Astrocyte (in vitro differentiated cells and primary cell): ENCODE measurements at regions not wholly inside any gene's neighbourhood (a gene's known extent, or its start where the extent isn't known, plus 50 kb on each side); places are given as distances from the start of the nearest gene placed in this dataset.
"Not testable (repeated sequence)": the region's sequence is repeated elsewhere in the genome, so short reads cannot be mapped to it uniquely, and the experiment has no call there.

ENCODE experiments used
- DNase-seq: peaks from one replicate; pipeline ENCODE4 v3.0.0-alpha.2; 2010; ENCODE audit warnings: low read depth
- FAIRE-seq: peaks from 2 replicates; lab custom pipeline; 2011; peaks lifted over from hg19 to GRCh38; lab: Jason Lieb, UNC
- H2AFZ ChIP-seq: 2 replicates; pipeline ENCODE4 v1.6.0; 2012; ENCODE audit warnings: low read depth, low read length, inconsistent platforms
- H3K27ac ChIP-seq: 2 replicates; pipeline ENCODE4 v1.5.1; 2011; ENCODE audit warnings: low read depth, low read length, inconsistent platforms
- H3K27me3 ChIP-seq: 2 replicates; pipeline ENCODE4 v1.6.0; 2011; ENCODE audit warnings: low read length, inconsistent platforms; ENCODE audit not compliant: insufficient read depth
- H3K36me3 ChIP-seq: 2 replicates; pipeline ENCODE4 v1.5.1; 2011; ENCODE audit warnings: low read length, inconsistent platforms; ENCODE audit not compliant: insufficient read depth
- H3K4me1 ChIP-seq: 2 replicates; pipeline ENCODE4 v1.5.1; 2011; ENCODE audit warnings: low read length, inconsistent platforms; ENCODE audit not compliant: insufficient read depth
- H3K4me2 ChIP-seq: 2 replicates; pipeline ENCODE4 v1.6.0; 2012; ENCODE audit warnings: low read length, inconsistent platforms
- H3K4me3 ChIP-seq: 2 replicates; pipeline ENCODE4 v1.5.1; 2011; ENCODE audit warnings: low read depth, mild to moderate bottlenecking, low read length, inconsistent platforms; ENCODE audit not compliant: insufficient read depth
- H3K79me2 ChIP-seq: 2 replicates; pipeline ENCODE4 v1.6.0; 2012; ENCODE audit warnings: mild to moderate bottlenecking, low read length, inconsistent platforms; ENCODE audit not compliant: insufficient read depth
- H3K9ac ChIP-seq: 2 replicates; pipeline ENCODE4 v1.6.0; 2012; ENCODE audit warnings: mild to moderate bottlenecking, low read length, inconsistent platforms
- H3K9me3 ChIP-seq: 2 replicates; pipeline ENCODE4 v1.5.1; 2012; ENCODE audit warnings: low read depth, mild to moderate bottlenecking, low read length, inconsistent platforms; ENCODE audit not compliant: insufficient read depth
- H4K20me1 ChIP-seq: 2 replicates; pipeline ENCODE4 v1.6.0; 2012; ENCODE audit warnings: low read length, inconsistent platforms; ENCODE audit not compliant: insufficient read depth
- H3K27ac Mint-ChIP-seq: one replicate; pipeline ENCODE4 v1.8.0; 2021; ENCODE audit warnings: mild to moderate bottlenecking, mixed read lengths; ENCODE audit not compliant: unreplicated experiment
- H3K27me3 Mint-ChIP-seq: one replicate; pipeline ENCODE4 v1.8.0; 2021; ENCODE audit warnings: low read depth, mixed read lengths; ENCODE audit not compliant: unreplicated experiment
- H3K36me3 Mint-ChIP-seq: one replicate; pipeline ENCODE4 v1.8.0; 2021; ENCODE audit warnings: low read depth, mixed read lengths; ENCODE audit not compliant: unreplicated experiment
- H3K4me1 Mint-ChIP-seq: one replicate; pipeline ENCODE4 v1.8.0; 2021; ENCODE audit warnings: low read depth, mixed read lengths; ENCODE audit not compliant: unreplicated experiment
- H3K4me3 Mint-ChIP-seq: one replicate; pipeline ENCODE4 v1.8.0; 2021; ENCODE audit warnings: mild to moderate bottlenecking, moderate library complexity, mixed read lengths; ENCODE audit not compliant: unreplicated experiment
- H3K9me3 Mint-ChIP-seq: one replicate; pipeline ENCODE4 v1.8.0; 2021; ENCODE audit warnings: mild to moderate bottlenecking, mixed read lengths; ENCODE audit not compliant: unreplicated experiment
- EZH2 ChIP-seq: IDR thresholded peaks from 2 replicates; pipeline ENCODE4 v1.6.1; 2012; ENCODE audit warnings: mild to moderate bottlenecking, low read length, inconsistent platforms; ENCODE audit not compliant: insufficient read depth
- TF ChIP-seq, protein P1 (sequence below): IDR thresholded peaks from 2 replicates; pipeline ENCODE4 v1.5.1; 2011; ENCODE audit warnings: low read depth, mild to moderate bottlenecking, inconsistent platforms, low read length, moderate library complexity; ENCODE audit not compliant: insufficient read depth

DNA sequence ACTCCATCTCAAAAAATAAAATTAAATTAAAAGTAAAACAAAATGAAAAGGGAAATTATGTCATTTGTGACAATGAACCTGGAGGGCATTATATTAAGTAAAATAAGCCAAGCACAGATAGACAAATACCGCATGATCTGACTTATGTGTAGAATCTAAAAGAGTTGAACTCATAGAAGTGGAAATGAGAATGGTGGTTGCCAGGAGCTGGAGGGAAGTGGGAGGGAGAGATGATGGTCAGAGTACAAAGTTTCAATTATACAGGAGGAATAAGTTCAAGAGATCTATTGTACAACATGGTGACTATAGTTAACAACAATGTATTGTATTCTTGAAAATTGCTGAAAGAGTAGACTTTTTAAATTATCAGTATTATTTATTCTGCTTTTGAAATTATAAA is 183.4 kb downstream of the ID4 start:
- FAIRE-seq = no peak

DNA sequence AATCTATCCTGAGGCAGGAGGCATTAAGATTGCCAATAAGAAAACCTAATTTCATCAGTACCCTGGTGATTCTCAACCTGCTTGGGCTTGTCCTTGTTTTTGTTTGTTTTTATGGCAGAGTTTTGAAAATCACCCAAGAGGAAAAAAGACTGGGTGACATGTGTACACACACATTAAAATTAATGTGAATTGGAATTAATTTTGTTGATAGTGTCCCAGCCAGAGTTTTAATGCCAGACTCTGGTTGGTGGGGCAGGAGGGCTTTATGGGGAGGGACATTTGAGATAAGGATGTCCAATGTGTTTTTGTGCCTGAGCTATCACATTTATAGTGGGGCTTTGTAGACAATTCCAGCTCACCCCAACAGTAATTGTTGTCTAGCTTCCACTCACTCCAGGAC is 184.6 kb downstream of the ID4 start:
- no peaks in the 10 kb centered on the region for H3K27me3 ChIP-seq
- no peak for TF ChIP-seq EZH2
- TF ChIP-seq, protein P1, sequence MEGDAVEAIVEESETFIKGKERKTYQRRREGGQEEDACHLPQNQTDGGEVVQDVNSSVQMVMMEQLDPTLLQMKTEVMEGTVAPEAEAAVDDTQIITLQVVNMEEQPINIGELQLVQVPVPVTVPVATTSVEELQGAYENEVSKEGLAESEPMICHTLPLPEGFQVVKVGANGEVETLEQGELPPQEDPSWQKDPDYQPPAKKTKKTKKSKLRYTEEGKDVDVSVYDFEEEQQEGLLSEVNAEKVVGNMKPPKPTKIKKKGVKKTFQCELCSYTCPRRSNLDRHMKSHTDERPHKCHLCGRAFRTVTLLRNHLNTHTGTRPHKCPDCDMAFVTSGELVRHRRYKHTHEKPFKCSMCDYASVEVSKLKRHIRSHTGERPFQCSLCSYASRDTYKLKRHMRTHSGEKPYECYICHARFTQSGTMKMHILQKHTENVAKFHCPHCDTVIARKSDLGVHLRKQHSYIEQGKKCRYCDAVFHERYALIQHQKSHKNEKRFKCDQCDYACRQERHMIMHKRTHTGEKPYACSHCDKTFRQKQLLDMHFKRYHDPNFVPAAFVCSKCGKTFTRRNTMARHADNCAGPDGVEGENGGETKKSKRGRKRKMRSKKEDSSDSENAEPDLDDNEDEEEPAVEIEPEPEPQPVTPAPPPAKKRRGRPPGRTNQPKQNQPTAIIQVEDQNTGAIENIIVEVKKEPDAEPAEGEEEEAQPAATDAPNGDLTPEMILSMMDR = no peak
- Mint-ChIP-seq H3K36me3 (no peaks in the 10 kb centered on the region), H3K4me3 (no peak overlapping the region), H3K27ac (no peak overlapping the region), H3K9me3 (peaks cover 2% of the 10 kb centered on the region), H3K4me1 (no peaks in the 10 kb centered on the region), H3K27me3 (no peaks in the 10 kb centered on the region)
- no peak overlapping the region for H3K9ac ChIP-seq
- no peaks in the 10 kb centered on the region for H3K9me3 ChIP-seq
- H4K20me1 ChIP-seq = no peaks in the 10 kb centered on the region
- H3K27ac ChIP-seq = no peak overlapping the region
- H3K4me2 ChIP-seq = no peak overlapping the region
- no peaks in the 10 kb centered on the region for H3K4me1 ChIP-seq
- H2AFZ ChIP-seq = no peak overlapping the region
- FAIRE-seq (no peak), DNase-seq (no peak)
- H3K36me3 ChIP-seq = no peaks in the 10 kb centered on the region
- H3K4me3 ChIP-seq = no peak overlapping the region
- H3K79me2 ChIP-seq = no peaks in the 10 kb centered on the region

More for the DNA sequence above, 183.4 kb downstream of the ID4 start:
- Mint-ChIP-seq H3K9me3 (peaks cover 2% of the 10 kb centered on the region), H3K36me3 (no peaks in the 10 kb centered on the region), H3K27ac (no peak overlapping the region), H3K4me1 (no peaks in the 10 kb centered on the region), H3K4me3 (no peak overlapping the region), H3K27me3 (no peaks in the 10 kb centered on the region)
- Histone ChIP-seq H3K9me3 (no peaks in the 10 kb centered on the region), H3K4me3 (no peak overlapping the region), H3K4me2 (no peak overlapping the region), H4K20me1 (no peaks in the 10 kb centered on the region), H3K79me2 (no peaks in the 10 kb centered on the region), H3K27ac (no peak overlapping the region), H3K27me3 (no peaks in the 10 kb centered on the region), H3K9ac (no peak overlapping the region), H2AFZ (no peak overlapping the region), H3K36me3 (no peaks in the 10 kb centered on the region), H3K4me1 (no peaks in the 10 kb centered on the region)
- DNase-seq = no peak
- TF ChIP-seq, protein P1 = no peak
- TF ChIP-seq EZH2 = no peak

DNA sequence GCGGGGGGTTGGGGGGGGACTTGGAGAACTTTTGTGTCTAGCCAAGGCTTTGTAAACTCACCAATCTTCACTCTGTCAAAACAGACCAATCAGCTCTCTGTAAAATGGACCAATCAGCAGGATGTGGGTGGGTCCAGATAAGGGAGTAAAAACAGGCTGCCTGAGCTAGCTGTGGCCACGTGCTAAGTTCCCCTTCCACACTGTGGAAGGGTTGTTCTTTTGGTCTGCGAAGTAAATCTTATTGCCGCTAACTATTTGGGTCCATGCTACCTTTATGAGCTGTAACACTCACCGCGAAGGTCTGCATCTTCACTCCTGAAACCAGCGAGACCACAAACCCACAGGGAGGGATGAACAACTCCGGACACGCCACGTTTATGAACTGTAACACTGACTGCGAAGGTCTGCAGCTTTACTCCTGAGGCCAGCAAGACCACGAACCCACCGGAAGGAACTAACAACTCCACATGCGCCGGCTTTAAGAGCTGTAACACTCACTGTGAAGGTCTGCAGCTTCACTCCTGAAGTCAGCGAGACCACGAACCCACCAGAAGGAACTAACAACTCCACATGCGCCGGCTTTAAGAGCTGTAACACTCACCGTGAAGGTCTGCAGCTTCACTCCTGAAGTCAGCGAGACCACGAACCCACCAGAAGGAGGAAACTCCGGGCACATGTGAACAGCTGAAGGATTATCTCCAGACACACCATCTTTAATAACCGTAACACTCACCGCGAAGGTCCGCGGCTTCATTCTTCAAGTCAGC is 186.6 kb downstream of the ID4 start:
- not testable (repeated sequence) for H3K4me1 ChIP-seq, FAIRE-seq, H3K9ac ChIP-seq, H3K4me2 ChIP-seq, H3K27ac Mint-ChIP-seq, H3K4me1 Mint-ChIP-seq, H4K20me1 ChIP-seq, H3K9me3 ChIP-seq, DNase-seq, H3K4me3 ChIP-seq, H3K36me3 Mint-ChIP-seq, H3K27ac ChIP-seq, H3K27me3 Mint-ChIP-seq, H3K79me2 ChIP-seq, H2AFZ ChIP-seq, H3K36me3 ChIP-seq, H3K27me3 ChIP-seq, H3K9me3 Mint-ChIP-seq, H3K4me3 Mint-ChIP-seq
